Gastrocnemius medialis (tissue), 4 donors: ENCODE measurements at regions not wholly inside any gene's neighbourhood (a gene's known extent, or its start where the extent isn't known, plus 50 kb on each side); places are given as distances from the start of the nearest gene placed in this dataset.

Source experiments
- POLR2A ChIP-seq, 2 donors: fragments of 450-650 bp; IDR thresholded peaks; one replicate each; pipeline ENCODE4 v1.6.1; 2017; ENCODE audit warnings: antibody characterized with exemption in 2 of 2, mild to moderate bottlenecking in 2 of 2, moderate library complexity in 2 of 2
- TF ChIP-seq, protein P1 (sequence below), 5 experiments: fragments of 450-650 bp in 3 of 5; fragments of 200-600 bp in 2 of 5; sonication (generic) in 2 of 5; IDR thresholded peaks in 4 of 5; conservative IDR thresholded peaks in 1 of 5; 1 replicate in 4 of 5; 2 replicates in 1 of 5; pipeline ENCODE4 v1.5.1; 2016 to 2019; ENCODE audit warnings: antibody characterized with exemption in 5 of 5, mild to moderate bottlenecking in 3 of 5, moderate library complexity in 3 of 5

DNA sequence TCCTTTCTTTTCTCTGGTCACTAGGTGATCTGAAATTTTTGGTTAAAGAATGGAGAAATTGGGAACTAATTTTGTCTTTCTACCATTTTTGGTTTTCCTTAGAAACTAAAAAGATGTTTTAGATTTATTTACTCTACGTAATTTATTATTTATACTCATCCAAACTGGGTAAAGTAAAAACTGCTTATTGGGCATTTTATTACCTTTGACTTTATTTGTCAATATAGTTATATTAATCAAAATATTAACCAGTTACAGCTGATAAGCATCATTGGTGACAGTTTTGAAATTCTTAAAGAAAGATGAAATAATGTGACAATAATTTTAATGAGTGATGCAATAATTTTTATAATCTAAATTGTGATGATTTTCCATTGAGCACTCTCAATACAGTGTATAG, 502.0 kb upstream of the RAG2 start:
- TF ChIP-seq, protein P1, sequence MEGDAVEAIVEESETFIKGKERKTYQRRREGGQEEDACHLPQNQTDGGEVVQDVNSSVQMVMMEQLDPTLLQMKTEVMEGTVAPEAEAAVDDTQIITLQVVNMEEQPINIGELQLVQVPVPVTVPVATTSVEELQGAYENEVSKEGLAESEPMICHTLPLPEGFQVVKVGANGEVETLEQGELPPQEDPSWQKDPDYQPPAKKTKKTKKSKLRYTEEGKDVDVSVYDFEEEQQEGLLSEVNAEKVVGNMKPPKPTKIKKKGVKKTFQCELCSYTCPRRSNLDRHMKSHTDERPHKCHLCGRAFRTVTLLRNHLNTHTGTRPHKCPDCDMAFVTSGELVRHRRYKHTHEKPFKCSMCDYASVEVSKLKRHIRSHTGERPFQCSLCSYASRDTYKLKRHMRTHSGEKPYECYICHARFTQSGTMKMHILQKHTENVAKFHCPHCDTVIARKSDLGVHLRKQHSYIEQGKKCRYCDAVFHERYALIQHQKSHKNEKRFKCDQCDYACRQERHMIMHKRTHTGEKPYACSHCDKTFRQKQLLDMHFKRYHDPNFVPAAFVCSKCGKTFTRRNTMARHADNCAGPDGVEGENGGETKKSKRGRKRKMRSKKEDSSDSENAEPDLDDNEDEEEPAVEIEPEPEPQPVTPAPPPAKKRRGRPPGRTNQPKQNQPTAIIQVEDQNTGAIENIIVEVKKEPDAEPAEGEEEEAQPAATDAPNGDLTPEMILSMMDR (IDR thresholded peaks at IDR 0.05 in 4 of 5, conservative IDR thresholded peaks at IDR 0.05 in 1 of 5) = no peak
- no peak for TF ChIP-seq POLR2A (IDR thresholded peaks at IDR 0.05)
